MG63 (cell line): ENCODE measurements at regions not wholly inside any gene's neighbourhood (a gene's known extent, or its start where the extent isn't known, plus 50 kb on each side); places are given as distances from the start of the nearest gene placed in this dataset.

ENCODE experiments used
- DNase-seq: peaks from one replicate; pipeline ENCODE4 v3.0.0-alpha.2; 2020
- H3K27me3 ChIP-seq: fragments of 250-450 bp; sonication (Bioruptor Pico); 2 replicates; pipeline ENCODE4 v1.5.1; 2020; ENCODE audit warnings: mild to moderate bottlenecking, moderate library complexity
- H3K36me3 ChIP-seq: fragments of 250-450 bp; sonication (Bioruptor Pico); 2 replicates; pipeline ENCODE4 v1.5.1; 2020; ENCODE audit warnings: mild to moderate bottlenecking, moderate library complexity
- H3K4me3 ChIP-seq: fragments of 250-450 bp; sonication (Bioruptor Pico); 2 replicates; pipeline ENCODE4 v1.5.1; 2020; ENCODE audit warnings: mild to moderate bottlenecking, moderate library complexity
- H3K9me3 ChIP-seq: fragments of 250-450 bp; sonication (Bioruptor Pico); 2 replicates; pipeline ENCODE4 v1.5.1; 2020; ENCODE audit warnings: mild to moderate bottlenecking, moderate library complexity

DNA sequence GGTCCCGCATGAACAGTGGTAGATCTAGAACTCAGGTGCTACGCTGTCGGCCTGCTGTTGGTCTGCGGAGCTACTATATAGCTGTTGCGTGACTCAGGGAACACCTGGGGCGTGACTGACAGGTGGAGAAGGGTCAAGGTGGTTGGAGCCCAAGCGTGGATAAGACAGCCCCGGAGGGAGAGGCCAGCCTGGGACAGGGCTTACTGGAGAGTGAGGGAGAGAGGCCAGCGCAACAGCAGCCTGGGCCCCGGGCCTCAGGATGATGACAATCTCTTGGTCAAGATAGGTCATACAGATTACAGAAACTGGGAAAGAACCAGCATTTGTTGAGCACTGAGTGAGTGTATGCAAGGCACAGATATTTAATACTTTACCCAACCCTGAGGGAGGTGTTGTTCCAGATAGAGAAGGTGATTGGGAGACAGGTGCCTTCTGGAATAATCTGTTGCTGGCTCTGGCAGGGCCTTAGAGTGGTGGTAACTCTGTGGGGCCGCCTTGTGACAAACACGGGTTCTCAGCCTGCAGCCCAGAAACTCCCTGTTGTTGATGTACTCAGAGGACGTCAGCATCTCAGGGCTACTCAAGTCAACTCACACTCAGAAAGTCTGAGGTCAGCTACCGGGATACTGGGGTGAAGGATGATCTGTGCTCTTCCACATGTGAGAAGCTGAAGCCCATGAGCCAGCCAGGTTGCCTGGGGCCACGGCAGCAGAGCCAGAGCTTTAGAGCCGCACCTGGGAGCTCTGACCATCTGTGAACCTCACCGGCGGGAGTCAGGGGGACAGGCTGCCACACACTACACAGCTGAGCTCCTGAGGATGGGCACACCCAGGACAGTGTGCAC, 265.4 kb upstream of the HES1 start:
- H3K27me3 ChIP-seq, result no peaks in the 10 kb centered on the region
- H3K36me3 ChIP-seq, result no peaks in the 10 kb centered on the region
- H3K4me3 ChIP-seq, result no peak overlapping the region
- no peak for DNase-seq
- H3K9me3 ChIP-seq, result no peaks in the 10 kb centered on the region

DNA sequence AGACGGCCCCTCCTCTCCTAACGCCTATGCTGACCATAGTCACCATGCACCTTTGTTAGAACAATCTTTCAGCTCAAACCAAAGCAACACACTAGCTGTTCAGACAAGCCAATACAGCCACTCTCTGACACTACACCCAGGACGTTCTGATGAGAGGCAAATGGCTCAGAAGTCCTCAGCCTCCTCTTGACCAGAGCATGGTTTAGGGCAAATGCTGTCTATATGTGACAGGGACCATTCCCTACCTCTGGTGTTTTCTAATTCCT, 264.8 kb upstream of the HES1 start:
- Histone ChIP-seq H3K36me3 (no peaks in the 10 kb centered on the region), H3K4me3 (no peak overlapping the region), H3K9me3 (no peaks in the 10 kb centered on the region), H3K27me3 (no peaks in the 10 kb centered on the region)
- no peak for DNase-seq

DNA sequence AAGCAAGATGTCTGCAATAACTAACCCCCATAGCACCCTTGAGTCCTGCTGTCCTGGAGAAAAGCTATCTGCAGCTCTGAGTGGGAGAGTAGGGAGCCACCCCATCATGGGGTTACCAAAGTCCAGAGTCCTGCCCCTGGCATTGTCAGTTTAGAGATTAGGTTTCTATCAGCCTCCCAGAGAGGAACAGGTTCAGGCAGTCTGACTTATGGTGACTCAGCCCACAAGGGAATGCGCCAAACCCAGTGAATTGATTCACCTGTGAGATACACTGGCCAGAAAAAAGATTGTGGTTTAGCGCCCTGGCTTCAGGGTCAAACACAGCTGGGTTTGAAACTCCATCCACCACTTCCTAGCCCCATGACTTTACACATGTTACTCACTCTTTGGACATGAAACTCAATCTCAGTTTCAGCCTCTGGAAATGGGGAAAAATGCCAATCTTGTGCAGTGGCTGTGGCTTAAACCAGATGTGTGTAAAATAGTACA, 263.6 kb upstream of the HES1 start:
- H3K36me3 ChIP-seq, result no peaks in the 10 kb centered on the region
- DNase-seq, result peak; percentile 95
- H3K9me3 ChIP-seq, result no peaks in the 10 kb centered on the region
- H3K4me3 ChIP-seq, result no peak overlapping the region
- no peaks in the 10 kb centered on the region for H3K27me3 ChIP-seq

DNA sequence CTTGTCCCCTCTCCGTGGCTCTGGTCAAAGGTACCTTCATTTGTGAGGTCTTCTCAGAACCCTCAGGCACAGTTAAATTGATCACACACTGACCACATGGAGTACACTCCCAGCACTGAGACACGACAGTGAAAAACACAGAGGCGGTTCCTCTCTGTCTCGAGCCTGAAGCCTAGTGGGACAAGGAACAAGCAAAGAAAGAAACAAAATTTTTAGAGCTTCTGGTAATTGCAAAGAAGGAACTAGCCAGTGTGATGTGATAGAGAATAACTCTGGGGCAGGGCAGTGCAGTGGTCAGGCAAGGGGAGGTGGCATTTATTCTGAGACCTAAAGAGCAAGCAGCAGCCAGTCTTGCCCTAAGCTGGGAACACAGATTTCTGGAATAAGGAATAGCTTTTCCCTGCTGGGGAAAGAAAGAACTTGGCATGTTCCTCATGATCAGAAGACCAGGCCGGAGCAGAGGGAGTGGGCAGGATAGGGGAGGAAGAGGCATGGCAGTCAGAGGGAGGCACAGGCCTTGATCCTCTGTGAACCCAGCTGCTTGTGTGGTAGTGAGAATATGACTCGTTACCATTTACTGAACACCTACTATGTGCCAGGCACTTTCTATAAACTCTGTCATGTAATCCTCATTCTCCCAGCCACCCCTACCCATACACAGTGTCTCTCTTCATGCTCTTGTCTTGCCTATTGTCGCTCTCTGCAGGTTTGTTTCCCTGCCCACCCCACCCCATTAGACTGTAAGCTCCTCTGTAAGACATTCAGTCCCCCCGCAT, 262.3 kb upstream of the HES1 start:
- H3K4me3 ChIP-seq, result no peak overlapping the region
- H3K27me3 ChIP-seq, result no peaks in the 10 kb centered on the region
- no peaks in the 10 kb centered on the region for H3K9me3 ChIP-seq
- no peak for DNase-seq
- H3K36me3 ChIP-seq, result no peaks in the 10 kb centered on the region

DNA sequence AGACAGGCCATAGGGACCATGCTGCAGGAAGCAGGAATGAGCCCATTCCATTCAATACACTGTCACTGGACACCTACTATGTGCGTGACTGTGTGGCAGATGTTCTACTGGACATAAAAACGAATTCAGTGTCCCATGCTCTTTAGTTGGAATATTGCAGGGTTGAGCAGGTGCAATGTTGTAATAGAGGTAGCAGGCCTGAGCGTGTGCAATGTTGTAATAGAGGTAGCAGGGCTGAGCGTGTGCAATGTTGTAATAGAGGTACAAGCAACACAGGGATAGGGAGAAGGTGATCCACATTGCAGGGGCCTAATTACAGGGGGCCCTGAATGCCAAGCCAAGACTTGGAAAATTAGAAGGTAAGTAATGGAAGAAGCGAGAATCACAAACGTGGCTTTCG, 261.4 kb upstream of the HES1 start:
- Histone ChIP-seq H3K4me3 (no peak overlapping the region), H3K36me3 (no peaks in the 10 kb centered on the region), H3K9me3 (no peaks in the 10 kb centered on the region), H3K27me3 (no peaks in the 10 kb centered on the region)
- DNase-seq, result no peak

DNA sequence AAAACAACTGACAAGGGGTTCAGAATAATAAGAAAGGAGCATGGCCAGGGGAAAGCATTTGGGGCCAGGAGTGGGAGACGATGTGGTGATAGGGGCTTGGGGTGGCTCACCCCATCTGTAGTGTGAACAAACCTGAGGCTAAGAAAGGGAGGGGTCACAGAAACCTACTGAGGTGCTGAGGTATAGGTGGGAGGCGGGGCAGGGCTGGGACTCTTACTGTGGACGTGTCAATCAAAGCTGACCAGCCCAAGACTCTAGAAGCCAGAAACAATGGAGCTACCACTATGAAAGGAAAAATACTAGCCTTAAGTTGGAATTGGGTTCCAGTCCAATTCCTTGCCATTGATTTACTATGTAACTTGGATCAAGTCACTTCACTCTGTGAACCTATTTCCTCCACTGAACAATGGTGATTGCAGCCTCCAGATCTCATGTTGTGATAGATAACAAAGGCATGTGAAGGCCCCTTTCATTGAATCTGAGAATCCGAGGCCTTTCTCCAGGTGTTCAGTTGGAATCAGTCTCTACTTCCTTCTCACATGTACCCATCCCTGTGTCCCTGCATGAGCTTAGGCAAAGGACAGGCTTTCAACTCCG, 260.9 kb upstream of the HES1 start:
- no peaks in the 10 kb centered on the region for H3K9me3 ChIP-seq
- no peaks in the 10 kb centered on the region for H3K36me3 ChIP-seq
- DNase-seq, result no peak
- H3K4me3 ChIP-seq, result no peak overlapping the region
- H3K27me3 ChIP-seq, result no peaks in the 10 kb centered on the region

DNA sequence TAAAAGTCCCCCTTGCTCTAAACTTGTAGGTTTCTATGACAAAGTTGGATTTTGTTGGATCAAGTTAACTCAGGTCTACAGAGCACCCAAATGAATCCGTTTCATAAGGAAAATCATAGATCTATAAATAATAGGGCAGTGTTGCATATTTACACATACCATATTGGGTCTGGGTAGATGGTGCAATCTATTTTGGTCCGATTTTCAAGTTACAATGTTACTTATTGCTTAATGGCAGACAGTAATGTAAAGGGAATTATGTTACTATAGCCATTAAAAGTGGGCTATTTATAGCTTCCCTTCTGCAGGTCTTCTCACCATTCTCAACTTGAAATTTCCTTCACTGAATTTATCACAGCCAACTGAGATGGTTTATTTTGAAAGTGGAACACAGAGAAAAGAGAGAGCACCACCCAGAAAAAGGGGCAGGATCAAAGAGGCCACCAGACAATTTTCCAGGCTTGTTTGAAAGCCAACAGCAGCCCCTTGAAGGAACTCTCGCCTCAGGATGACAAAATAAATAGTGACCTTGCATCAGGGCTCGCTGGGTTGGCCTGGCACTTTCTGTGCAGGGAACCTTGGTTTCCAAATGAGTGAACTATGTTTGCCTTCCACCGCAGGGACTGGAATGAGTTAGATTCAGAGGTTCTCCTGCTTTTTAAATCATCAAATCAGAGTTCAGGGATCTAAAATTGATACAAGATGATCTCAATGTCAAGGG, 260.2 kb upstream of the HES1 start:
- no peak overlapping the region for H3K4me3 ChIP-seq

DNA sequence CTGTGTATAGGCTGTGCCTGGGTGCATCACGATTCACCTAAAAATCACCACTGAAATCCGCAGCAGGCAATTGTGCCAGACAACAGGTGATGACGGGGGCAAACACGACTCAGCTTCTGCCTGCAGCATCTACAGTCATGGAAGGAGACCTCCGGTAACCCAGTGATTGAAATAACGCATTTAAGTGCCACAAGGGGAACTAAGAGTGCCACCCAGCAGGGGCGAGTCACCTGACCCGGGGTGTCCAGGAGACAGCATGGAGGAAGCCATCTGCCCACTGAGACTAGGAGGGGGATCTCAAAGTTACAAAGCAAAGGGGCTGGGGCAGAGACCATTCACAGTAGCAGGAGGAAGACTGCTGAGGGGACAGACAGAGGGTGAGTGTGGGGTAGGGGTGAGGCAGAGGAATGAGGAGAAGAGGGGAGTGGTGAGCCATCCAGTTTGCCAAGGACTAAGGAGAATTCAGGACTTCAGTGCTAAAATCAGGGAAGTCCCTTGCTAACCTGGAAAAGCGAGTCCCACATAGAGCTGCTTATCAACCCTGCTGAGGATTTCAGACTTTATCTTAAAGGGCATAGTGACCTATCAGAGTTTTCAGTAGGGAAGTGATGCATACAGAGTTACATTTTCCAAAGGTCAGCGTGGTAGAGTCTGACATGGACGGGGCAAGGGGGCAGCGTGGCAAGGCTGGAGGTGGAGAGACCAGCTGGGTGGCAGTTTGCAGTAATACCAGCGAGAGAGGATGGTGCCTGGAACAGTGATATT, 256.7 kb upstream of the HES1 start:
- Histone ChIP-seq H3K36me3 (no peaks in the 10 kb centered on the region), H3K9me3 (no peaks in the 10 kb centered on the region), H3K27me3 (no peaks in the 10 kb centered on the region), H3K4me3 (no peak overlapping the region)
- no peak for DNase-seq

More for the DNA sequence above, 260.2 kb upstream of the HES1 start:
- no peaks in the 10 kb centered on the region for H3K9me3 ChIP-seq
- DNase-seq, result no peak
- no peaks in the 10 kb centered on the region for H3K27me3 ChIP-seq
- no peaks in the 10 kb centered on the region for H3K36me3 ChIP-seq

DNA sequence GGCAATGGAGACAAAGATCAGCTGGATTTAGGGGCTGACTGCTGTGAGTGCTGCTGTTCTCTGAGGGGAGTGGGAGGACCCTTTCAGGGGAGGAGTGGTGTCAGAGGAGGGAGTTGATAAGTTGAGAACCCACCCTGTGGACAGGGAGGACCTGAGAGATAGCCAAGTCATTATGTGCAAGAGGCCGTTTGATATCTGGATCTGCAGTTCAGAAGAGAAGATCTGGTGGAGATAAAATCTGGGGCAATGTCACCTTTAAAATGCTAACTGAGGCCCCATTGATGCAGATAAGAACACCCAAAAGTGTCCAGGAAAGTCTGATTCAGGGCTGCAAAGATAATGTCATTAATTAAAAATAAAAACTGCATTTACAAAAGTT, 256.1 kb upstream of the HES1 start:
- Histone ChIP-seq H3K4me3 (no peak overlapping the region), H3K27me3 (no peaks in the 10 kb centered on the region), H3K36me3 (no peaks in the 10 kb centered on the region), H3K9me3 (no peaks in the 10 kb centered on the region)
- DNase-seq, result no peak

DNA sequence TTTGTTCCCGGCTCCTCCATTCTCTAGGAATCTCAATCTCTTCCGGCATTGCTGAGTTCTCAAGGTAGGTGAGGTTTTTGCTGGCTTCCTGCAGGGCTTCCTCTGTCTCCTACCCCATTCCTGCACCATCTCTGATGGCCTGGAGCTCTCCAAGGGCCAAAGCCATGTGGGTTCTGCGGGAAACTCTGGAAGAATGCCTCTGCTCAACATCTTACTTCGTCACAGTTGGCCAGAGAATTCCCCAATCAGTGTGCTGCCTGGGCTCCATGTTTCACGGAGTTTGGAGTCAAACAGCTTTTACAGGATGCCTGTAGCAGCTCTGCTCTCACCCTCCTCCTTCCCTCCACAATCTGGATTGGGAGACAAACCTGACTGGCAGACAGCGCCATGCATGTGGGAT, 253.9 kb upstream of the HES1 start:
- no peaks in the 10 kb centered on the region for H3K27me3 ChIP-seq
- DNase-seq, result no peak
- no peak overlapping the region for H3K4me3 ChIP-seq
- H3K36me3 ChIP-seq, result no peaks in the 10 kb centered on the region
- no peaks in the 10 kb centered on the region for H3K9me3 ChIP-seq

DNA sequence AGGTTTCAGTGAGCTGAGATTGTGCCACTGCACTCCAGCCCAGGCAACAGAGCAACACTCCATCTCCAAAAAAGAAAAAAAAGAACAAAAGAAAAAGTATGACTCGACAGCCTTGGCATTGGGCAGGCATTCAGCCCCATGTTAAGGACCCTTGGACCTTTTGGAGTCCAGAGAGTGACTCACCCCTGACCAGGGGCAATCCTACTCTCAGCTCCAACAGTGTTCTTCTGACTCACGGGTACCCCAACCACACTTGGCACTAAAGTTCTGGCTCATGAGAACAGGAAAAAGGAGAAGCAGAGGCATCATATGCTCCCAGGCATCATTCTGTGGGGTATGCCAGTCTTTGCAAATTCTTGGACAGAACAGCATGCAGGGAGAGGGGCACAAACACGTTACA, 252.4 kb upstream of the HES1 start:
- Histone ChIP-seq H3K36me3 (no peaks in the 10 kb centered on the region), H3K9me3 (no peaks in the 10 kb centered on the region), H3K4me3 (no peak overlapping the region), H3K27me3 (no peaks in the 10 kb centered on the region)
- peak; percentile 97 for DNase-seq

DNA sequence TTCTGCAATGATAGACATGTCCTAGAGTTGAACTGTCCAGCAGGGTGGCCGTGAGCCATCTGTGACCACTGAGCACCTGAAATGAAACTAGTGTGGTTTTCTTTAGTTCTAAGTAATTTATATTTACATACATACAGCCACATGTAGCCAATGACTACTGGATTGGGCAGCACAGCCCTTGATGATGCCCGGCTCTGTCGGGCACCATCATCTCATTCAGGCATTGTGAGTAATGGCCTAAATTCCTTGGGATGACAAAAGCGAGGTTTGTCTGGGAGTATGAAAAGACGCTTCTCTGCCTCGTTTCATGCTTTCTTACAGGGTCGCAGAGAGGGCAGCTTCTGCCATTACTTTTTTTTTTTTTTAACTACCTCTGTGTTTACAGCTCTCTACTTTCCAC, 251.9 kb upstream of the HES1 start:
- Histone ChIP-seq H3K27me3 (no peaks in the 10 kb centered on the region), H3K4me3 (no peak overlapping the region), H3K9me3 (no peaks in the 10 kb centered on the region), H3K36me3 (no peaks in the 10 kb centered on the region)
- peak; percentile 75 for DNase-seq

DNA sequence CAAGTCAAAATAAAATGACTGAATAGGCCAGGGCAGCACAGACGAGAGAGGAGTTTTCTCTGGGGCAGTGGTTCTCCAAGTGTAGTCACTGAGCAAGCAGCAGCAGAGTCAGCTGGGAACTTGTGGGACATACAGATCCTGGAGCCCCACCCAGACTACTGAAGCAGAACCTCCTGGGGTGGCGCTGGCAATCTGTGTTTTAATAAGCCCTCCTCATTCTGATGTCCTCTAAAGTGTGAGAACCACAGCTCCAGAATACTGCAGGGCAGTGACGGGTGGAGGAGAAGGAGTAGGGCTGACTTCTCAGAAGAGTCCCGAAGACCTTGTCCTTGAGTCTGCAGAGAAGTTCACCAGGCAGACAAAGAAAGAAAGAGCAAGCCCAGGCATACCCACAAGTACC, 251.3 kb upstream of the HES1 start:
- Histone ChIP-seq H3K4me3 (no peak overlapping the region), H3K27me3 (no peaks in the 10 kb centered on the region), H3K36me3 (no peaks in the 10 kb centered on the region), H3K9me3 (no peaks in the 10 kb centered on the region)
- no peak for DNase-seq

DNA sequence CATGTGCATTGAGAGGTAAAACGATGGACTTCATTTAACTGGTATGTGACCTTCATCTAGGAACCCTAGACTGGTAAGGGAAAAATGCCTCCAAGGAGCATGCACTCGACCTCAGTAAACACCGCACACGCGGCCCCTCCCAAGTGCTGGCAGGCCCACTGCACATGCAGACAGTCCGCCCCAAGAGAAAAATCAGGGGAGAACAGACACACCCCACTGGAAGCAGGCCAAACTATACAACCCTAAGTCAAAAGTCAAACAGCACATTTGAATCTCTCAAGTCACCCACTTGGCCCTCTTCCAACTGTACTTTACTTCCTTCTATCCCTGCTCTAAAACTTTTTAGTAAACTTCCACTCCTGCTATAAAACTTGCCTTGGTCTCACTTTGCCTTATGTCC, 250.1 kb upstream of the HES1 start:
- no peak for DNase-seq
- no peak overlapping the region for H3K4me3 ChIP-seq
- H3K9me3 ChIP-seq, result no peaks in the 10 kb centered on the region
- H3K27me3 ChIP-seq, result no peaks in the 10 kb centered on the region
- H3K36me3 ChIP-seq, result no peaks in the 10 kb centered on the region

DNA sequence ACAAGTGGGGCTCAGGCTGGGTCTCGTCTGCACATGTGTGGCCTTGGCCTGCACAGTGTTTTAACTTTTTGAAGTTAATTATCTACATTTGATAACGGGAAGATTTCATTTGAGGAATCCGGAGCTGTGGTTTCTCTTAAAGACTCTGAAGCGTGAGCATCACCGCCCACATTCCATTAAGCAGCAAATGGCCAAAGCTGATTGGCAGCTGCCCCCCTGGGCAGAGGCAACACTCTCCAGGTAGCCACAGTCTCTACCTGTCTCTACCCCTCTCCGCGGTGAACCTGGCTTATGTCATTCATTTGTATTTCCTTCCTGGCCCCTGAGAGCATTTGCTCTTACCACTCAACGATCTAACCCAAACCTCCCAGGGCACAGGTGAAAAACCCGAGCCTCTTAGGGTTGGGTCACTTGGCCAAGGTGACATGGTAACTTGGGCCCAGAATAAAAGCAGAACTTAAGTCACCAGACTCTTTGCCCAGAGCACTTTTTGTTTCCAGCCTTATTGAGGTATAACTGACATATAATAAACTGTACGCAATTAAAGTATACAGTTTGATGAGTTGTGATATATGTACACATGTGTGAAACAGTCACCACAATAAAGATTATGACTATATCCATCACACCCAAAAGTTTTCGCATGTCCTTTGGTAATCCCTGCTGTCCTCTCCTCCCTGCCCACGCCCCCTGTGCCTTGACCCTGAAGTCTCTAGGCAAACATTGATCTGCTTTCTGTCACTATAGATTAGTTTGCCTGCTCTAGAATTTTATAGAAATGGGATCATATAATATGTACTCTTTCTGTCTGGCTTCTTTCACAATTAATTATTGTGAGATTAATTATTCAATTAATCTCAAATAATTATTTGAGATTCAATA, 245.7 kb upstream of the HES1 start:
- Histone ChIP-seq H3K4me3 (no peak overlapping the region), H3K36me3 (no peaks in the 10 kb centered on the region), H3K9me3 (no peaks in the 10 kb centered on the region), H3K27me3 (no peaks in the 10 kb centered on the region)
- no peak for DNase-seq
